Bronchial epithelial cell (primary cell): ENCODE measurements at regions not wholly inside any gene's neighbourhood (a gene's known extent, or its start where the extent isn't known, plus 50 kb on each side); places are given as distances from the start of the nearest gene placed in this dataset.

Experiments
- DNase-seq: peaks from one replicate; pipeline ENCODE4 v3.0.0-alpha.2; 2010; ENCODE audit warnings: low read depth
- FAIRE-seq: peaks from 2 replicates; lab custom pipeline; 2011; peaks lifted over from hg19 to GRCh38; lab: Jason Lieb, UNC
- H3K27me3 ChIP-seq: 2 replicates; pipeline ENCODE4 v1.5.1; 2011; ENCODE audit warnings: low read length; ENCODE audit not compliant: control insufficient read depth, insufficient read depth
- H3K36me3 ChIP-seq: 2 replicates; pipeline ENCODE4 v1.5.1; 2011; ENCODE audit warnings: low read length; ENCODE audit not compliant: control insufficient read depth, insufficient read depth
- H3K4me3 ChIP-seq: 2 replicates; pipeline ENCODE4 v1.5.1; 2011; ENCODE audit warnings: mild to moderate bottlenecking, low read depth, low read length, control low read depth
- TF ChIP-seq, protein P1 (sequence below): IDR thresholded peaks from 2 replicates; pipeline ENCODE4 v1.5.1; 2011; ENCODE audit warnings: mild to moderate bottlenecking, moderate library complexity, low read length, control low read depth, inconsistent platforms; ENCODE audit not compliant: insufficient read depth, severe bottlenecking

DNA sequence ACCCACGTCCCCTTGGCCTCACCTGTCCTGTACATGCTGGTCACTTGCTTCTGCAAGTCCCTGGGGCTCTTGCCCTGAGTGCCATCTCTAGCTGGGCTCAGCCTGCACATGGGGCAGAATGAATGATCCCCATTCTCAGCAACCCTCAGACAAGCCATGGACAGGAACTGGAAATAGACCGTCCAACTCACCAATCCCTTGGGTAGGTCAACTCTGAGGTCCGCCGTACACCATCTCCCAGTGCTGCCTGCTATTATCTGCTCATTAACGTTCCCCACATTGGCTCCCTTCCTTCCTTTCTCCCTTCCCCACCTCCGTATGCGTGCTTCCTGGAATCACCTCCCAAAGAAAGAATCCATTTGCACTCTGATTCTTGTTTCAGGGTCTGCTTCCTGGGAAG is 335.0 kb downstream of the SFMBT2 start:
- DNase-seq (no peak), FAIRE-seq (no peak)
- TF ChIP-seq, protein P1, sequence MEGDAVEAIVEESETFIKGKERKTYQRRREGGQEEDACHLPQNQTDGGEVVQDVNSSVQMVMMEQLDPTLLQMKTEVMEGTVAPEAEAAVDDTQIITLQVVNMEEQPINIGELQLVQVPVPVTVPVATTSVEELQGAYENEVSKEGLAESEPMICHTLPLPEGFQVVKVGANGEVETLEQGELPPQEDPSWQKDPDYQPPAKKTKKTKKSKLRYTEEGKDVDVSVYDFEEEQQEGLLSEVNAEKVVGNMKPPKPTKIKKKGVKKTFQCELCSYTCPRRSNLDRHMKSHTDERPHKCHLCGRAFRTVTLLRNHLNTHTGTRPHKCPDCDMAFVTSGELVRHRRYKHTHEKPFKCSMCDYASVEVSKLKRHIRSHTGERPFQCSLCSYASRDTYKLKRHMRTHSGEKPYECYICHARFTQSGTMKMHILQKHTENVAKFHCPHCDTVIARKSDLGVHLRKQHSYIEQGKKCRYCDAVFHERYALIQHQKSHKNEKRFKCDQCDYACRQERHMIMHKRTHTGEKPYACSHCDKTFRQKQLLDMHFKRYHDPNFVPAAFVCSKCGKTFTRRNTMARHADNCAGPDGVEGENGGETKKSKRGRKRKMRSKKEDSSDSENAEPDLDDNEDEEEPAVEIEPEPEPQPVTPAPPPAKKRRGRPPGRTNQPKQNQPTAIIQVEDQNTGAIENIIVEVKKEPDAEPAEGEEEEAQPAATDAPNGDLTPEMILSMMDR, result no peak
- no peak overlapping the region for H3K4me3 ChIP-seq
- H3K27me3 ChIP-seq, result no peaks in the 10 kb centered on the region
- H3K36me3 ChIP-seq, result no peaks in the 10 kb centered on the region

GRCh38 chr10:7075110-7075509 is 335.7 kb downstream of the SFMBT2 start:
- TF ChIP-seq, protein P1, result no peak
- H3K27me3 ChIP-seq, result no peaks in the 10 kb centered on the region
- no peaks in the 10 kb centered on the region for H3K36me3 ChIP-seq
- no peak for DNase-seq
- FAIRE-seq, result no peak
- H3K4me3 ChIP-seq, result no peak overlapping the region

DNA sequence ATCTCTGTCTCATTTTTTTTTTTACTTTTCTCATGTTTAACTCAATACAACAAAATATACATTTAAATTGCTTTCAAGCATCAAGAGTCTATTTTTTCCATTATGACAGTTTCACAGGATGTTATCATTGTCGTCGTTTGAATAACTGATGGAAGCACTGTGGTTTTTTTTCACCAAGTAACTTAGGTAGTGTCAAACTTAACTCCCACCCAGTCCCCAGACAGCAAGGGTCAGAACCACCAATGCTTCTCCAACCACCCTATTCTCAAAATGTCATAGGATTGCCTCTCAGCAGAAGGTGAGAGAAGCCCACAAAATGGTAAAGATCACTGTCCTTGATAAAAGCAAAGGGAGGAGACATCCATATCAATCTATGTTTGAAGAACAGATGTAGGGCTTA is 339.4 kb downstream of the SFMBT2 start:
- FAIRE-seq (no peak), DNase-seq (no peak)

GRCh38 chr10:7070950-7071349 is 339.9 kb downstream of the SFMBT2 start:
- Histone ChIP-seq H3K27me3 (no peaks in the 10 kb centered on the region), H3K4me3 (no peak overlapping the region), H3K36me3 (no peaks in the 10 kb centered on the region)
- TF ChIP-seq, protein P1, result no peak
- FAIRE-seq, result no peak
- no peak for DNase-seq

More for the DNA sequence above, 339.4 kb downstream of the SFMBT2 start:
- Histone ChIP-seq H3K27me3 (no peaks in the 10 kb centered on the region), H3K4me3 (no peak overlapping the region), H3K36me3 (no peaks in the 10 kb centered on the region)
- TF ChIP-seq, protein P1, result no peak

DNA sequence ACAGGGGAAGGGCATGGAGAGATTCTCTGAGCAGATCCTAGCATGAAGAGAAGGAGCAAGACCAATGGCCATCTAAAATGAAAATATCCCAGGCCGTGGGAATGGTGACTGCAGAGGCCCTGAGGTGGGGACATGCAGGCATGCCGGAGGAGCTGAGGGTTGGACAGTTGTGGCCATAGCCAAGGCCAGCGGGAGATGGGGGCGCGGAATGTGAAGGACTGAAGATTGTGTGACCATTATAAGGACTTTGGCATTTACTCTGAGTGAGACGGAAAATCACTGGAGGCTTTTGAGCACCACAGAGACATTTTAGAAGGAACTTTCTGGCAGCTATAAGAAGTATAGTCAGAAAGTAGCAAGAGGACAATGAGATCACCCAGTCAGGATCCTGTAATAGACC is 341.1 kb downstream of the SFMBT2 start:
- no peak for DNase-seq
- no peaks in the 10 kb centered on the region for H3K36me3 ChIP-seq
- no peaks in the 10 kb centered on the region for H3K27me3 ChIP-seq
- TF ChIP-seq, protein P1, result no peak
- FAIRE-seq, result no peak
- H3K4me3 ChIP-seq, result no peak overlapping the region

- DNase-seq, result no peak
- Histone ChIP-seq H3K27me3 (no peaks in the 10 kb centered on the region), H3K4me3 (no peak overlapping the region), H3K36me3 (no peaks in the 10 kb centered on the region)
- TF ChIP-seq, protein P1, result no peak
- no peak for FAIRE-seq
Measured at GRCh38 chr10:7056216-7056615, 354.6 kb downstream of the SFMBT2 start.
